ENCODE measurements at regions not wholly inside any gene's neighbourhood (a gene's known extent, or its start where the extent isn't known, plus 50 kb on each side); places are given as distances from the start of the nearest gene placed in this dataset.

GRCh38 chr4:123853651-123854050 lies 457.1 kb downstream of the SPRY1 start:
- ChIA-PET CTCF (no interaction called here), POLR2A (interaction anchor here (0.7 kb wide), 1 partner anchor 23 kb away, joined by 4 read pairs; no protein-coding TSS in a partner anchor)
- Mint-ChIP-seq H3K27me3 (no peaks in the 10 kb centered on the region), H3K4me3 (no peak overlapping the region), H3K36me3 (no peaks in the 10 kb centered on the region), H3K27ac (no peak overlapping the region), H3K9me3 (no peaks in the 10 kb centered on the region), H3K4me1 (no peaks in the 10 kb centered on the region)
- no peak overlapping the region for H3K4me3 ChIP-seq (ENCODE audit: low read length)
- H3K4me1 ChIP-seq (ENCODE audit: insufficient read depth, low read length): no peaks in the 10 kb centered on the region
- no peak for DNase-seq
- no peaks in the 10 kb centered on the region for H3K27me3 ChIP-seq (ENCODE audit: insufficient read depth, low read length, poor library complexity, severe bottlenecking)
- no peaks in the 10 kb centered on the region for H3K9me3 ChIP-seq (ENCODE audit: low read length)
- no peaks in the 10 kb centered on the region for H3K36me3 ChIP-seq (ENCODE audit: insufficient read depth, low read length)
- H3K27ac ChIP-seq (ENCODE audit: low read depth, low read length): no peak overlapping the region

DNA sequence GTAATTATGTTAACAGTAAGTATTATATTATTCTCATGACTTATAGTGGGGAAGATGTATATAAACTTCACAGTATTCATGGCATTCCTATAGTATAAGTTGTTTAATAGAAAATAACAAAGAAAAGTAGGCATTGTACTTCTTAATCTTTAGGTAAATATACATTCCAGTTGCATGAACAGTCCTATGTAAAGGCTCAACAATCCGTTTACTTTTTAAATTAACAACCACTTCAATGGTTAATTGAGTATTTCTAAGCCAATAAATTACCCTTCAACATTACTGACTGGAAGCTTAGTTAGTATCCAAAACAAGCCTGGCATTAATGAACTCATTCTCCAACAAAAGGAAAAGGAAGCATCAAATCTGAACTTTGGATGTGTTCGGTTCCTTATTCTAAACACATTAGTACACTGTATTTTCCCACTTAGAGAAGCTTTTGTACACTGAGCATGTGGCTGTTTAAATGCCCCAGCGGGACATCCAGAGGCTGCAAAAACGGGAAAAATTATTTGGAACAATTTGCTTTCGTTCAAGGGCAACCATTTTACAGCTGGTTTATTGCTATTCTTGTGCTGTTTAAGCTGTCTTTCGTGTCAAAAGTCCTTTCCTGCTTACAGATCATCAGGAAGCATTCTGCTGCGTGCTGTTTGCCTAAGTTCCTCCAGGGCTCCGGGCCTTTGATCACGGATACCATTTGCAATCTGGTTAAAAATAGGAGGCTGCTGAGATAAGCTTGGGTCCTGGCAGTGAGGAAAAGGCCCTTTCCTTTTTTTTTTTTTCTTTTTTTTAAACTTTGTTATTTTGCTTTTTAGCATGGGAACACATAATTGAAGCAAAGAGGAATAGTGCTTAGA lies 460.3 kb downstream of the SPRY1 start:
- POLR2A ChIA-PET: no interaction called here
- Mint-ChIP-seq H3K4me1 (no peaks in the 10 kb centered on the region), H3K4me3 (no peak overlapping the region), H3K27ac (no peak overlapping the region), H3K27me3 (no peaks in the 10 kb centered on the region), H3K9me3 (no peaks in the 10 kb centered on the region), H3K36me3 (no peaks in the 10 kb centered on the region)
- Histone ChIP-seq H3K27ac (ENCODE audit: low read depth, low read length) (no peak overlapping the region), H3K36me3 (ENCODE audit: insufficient read depth, low read length) (no peaks in the 10 kb centered on the region), H3K27me3 (ENCODE audit: insufficient read depth, low read length, poor library complexity, severe bottlenecking) (no peaks in the 10 kb centered on the region), H3K4me3 (ENCODE audit: low read length) (no peak overlapping the region), H3K9me3 (ENCODE audit: low read length) (no peaks in the 10 kb centered on the region), H3K4me1 (ENCODE audit: insufficient read depth, low read length) (no peaks in the 10 kb centered on the region)
- CTCF ChIA-PET: no interaction called here
- no peak for DNase-seq

- H3K36me3 ChIP-seq (ENCODE audit: insufficient read depth, low read length): no peaks in the 10 kb centered on the region
- Mint-ChIP-seq H3K9me3 (no peaks in the 10 kb centered on the region), H3K4me3 (no peak overlapping the region), H3K27me3 (no peaks in the 10 kb centered on the region), H3K27ac (no peak overlapping the region), H3K4me1 (no peaks in the 10 kb centered on the region), H3K36me3 (no peaks in the 10 kb centered on the region)
- no peak for DNase-seq
- no peak overlapping the region for H3K4me3 ChIP-seq (ENCODE audit: low read length)
- CTCF ChIA-PET: no interaction called here
- H3K27me3 ChIP-seq (ENCODE audit: insufficient read depth, low read length, poor library complexity, severe bottlenecking): no peaks in the 10 kb centered on the region
- H3K9me3 ChIP-seq (ENCODE audit: low read length): no peaks in the 10 kb centered on the region
- POLR2A ChIA-PET: no interaction called here
- no peak overlapping the region for H3K27ac ChIP-seq (ENCODE audit: low read depth, low read length)
- no peaks in the 10 kb centered on the region for H3K4me1 ChIP-seq (ENCODE audit: insufficient read depth, low read length)
Observed at GRCh38 chr4:123858465-123858864, 461.9 kb downstream of the SPRY1 start.

DNA sequence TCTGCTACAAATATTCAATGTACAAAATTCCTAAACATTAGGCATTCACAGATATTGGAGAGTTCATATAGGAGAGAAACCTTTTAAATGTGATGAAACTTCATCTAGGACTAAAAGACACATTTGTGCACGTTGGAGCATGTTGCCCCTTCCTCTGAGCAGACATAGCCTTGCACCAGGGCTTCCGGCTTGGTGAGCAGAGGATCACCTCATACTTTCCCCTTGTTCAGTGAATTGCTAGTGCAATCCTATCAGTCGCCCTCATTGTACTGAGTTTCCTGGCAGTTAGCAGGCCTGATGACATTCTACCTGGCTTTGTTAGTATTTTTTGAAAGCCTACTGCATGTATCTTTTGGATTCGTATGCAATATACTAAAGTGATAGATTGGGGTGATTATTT lies 466.2 kb downstream of the SPRY1 start:
- no peaks in the 10 kb centered on the region for H3K4me1 Mint-ChIP-seq
- H3K4me3 Mint-ChIP-seq: no peak overlapping the region
- DNase-seq: no peak
- POLR2A ChIA-PET: no interaction called here
- H3K4me1 ChIP-seq (ENCODE audit: insufficient read depth, low read length): no peaks in the 10 kb centered on the region
- no peaks in the 10 kb centered on the region for H3K36me3 ChIP-seq (ENCODE audit: insufficient read depth, low read length)
- H3K27me3 Mint-ChIP-seq: no peaks in the 10 kb centered on the region
- CTCF ChIA-PET: no interaction called here
- peaks cover 0 to 2% (median 0%) of the 10 kb centered on the region in 5 donors for H3K9me3 Mint-ChIP-seq
- no peaks in the 10 kb centered on the region for H3K27me3 ChIP-seq (ENCODE audit: insufficient read depth, low read length, poor library complexity, severe bottlenecking)
- H3K27ac Mint-ChIP-seq: no peak overlapping the region
- H3K36me3 Mint-ChIP-seq: no peaks in the 10 kb centered on the region
- no peak overlapping the region for H3K27ac ChIP-seq (ENCODE audit: low read depth, low read length)
- no peak overlapping the region for H3K4me3 ChIP-seq (ENCODE audit: low read length)
- no peaks in the 10 kb centered on the region for H3K9me3 ChIP-seq (ENCODE audit: low read length)

GRCh38 chr4:123866796-123867195 lies 470.2 kb downstream of the SPRY1 start:
- H3K27me3 Mint-ChIP-seq: no peaks in the 10 kb centered on the region
- CTCF ChIA-PET: no interaction called here
- Histone ChIP-seq H3K4me3 (ENCODE audit: low read length) (no peak overlapping the region), H3K9me3 (ENCODE audit: low read length) (no peaks in the 10 kb centered on the region), H3K27ac (ENCODE audit: low read depth, low read length) (no peak overlapping the region), H3K27me3 (ENCODE audit: insufficient read depth, low read length, poor library complexity, severe bottlenecking) (no peaks in the 10 kb centered on the region), H3K4me1 (ENCODE audit: insufficient read depth, low read length) (no peaks in the 10 kb centered on the region), H3K36me3 (ENCODE audit: insufficient read depth, low read length) (no peaks in the 10 kb centered on the region)
- POLR2A ChIA-PET: no interaction called here
- DNase-seq: no peak
- no peak overlapping the region for H3K27ac Mint-ChIP-seq
- H3K4me3 Mint-ChIP-seq: no peak overlapping the region
- no peaks in the 10 kb centered on the region for H3K36me3 Mint-ChIP-seq
- H3K9me3 Mint-ChIP-seq: peaks cover 0 to 2% (median 0%) of the 10 kb centered on the region in 5 donors
- H3K4me1 Mint-ChIP-seq: no peaks in the 10 kb centered on the region

DNA sequence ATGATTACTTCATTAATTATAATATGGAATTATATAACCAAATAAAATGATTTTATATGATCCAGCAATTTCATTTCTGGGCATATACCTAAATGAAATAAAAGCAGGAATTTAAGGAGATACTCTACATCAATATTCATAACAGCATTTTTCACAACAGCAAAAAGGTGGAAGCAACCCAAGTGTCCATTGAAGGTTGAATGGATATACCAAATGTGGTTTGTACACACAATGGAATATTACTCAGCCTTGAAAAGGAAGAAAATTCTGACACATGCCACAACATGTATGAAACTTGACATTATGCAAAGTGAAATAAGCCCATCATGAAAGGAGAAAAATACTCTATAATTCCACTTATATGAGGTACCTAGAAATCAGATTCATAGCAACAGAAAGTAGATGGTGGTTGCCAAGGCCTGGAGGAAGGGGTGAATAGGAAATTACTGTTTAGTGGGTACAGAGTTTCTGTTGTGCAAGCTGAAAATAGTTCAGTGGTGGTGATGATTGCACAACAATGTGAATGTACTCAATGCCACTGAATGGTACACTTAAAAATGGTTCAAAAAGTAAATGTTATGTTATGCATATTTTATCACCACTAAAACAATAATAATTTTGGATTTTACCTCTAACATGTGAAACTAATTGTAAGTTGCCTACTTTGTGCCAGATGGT lies 471.5 kb downstream of the SPRY1 start:
- no peaks in the 10 kb centered on the region for H3K36me3 ChIP-seq (ENCODE audit: insufficient read depth, low read length)
- POLR2A ChIA-PET: no interaction called here
- CTCF ChIA-PET: no interaction called here
- H3K27me3 Mint-ChIP-seq: no peaks in the 10 kb centered on the region
- no peak overlapping the region for H3K4me3 Mint-ChIP-seq
- H3K27ac ChIP-seq (ENCODE audit: low read depth, low read length): no peak overlapping the region
- no peaks in the 10 kb centered on the region for H3K9me3 ChIP-seq (ENCODE audit: low read length)
- no peaks in the 10 kb centered on the region for H3K4me1 ChIP-seq (ENCODE audit: insufficient read depth, low read length)
- H3K9me3 Mint-ChIP-seq: peaks cover 0 to 2% (median 0%) of the 10 kb centered on the region in 5 donors
- H3K4me3 ChIP-seq (ENCODE audit: low read length): no peak overlapping the region
- no peaks in the 10 kb centered on the region for H3K36me3 Mint-ChIP-seq
- no peaks in the 10 kb centered on the region for H3K4me1 Mint-ChIP-seq
- no peak overlapping the region for H3K27ac Mint-ChIP-seq
- no peaks in the 10 kb centered on the region for H3K27me3 ChIP-seq (ENCODE audit: insufficient read depth, low read length, poor library complexity, severe bottlenecking)
- DNase-seq: no peak

GRCh38 chr4:123869286-123870215 lies 473.0 kb downstream of the SPRY1 start:
- H3K4me1 Mint-ChIP-seq: no peaks in the 10 kb centered on the region
- Histone ChIP-seq H3K4me3 (ENCODE audit: low read length) (no peak overlapping the region), H3K9me3 (ENCODE audit: low read length) (no peaks in the 10 kb centered on the region), H3K4me1 (ENCODE audit: insufficient read depth, low read length) (no peaks in the 10 kb centered on the region), H3K27me3 (ENCODE audit: insufficient read depth, low read length, poor library complexity, severe bottlenecking) (no peaks in the 10 kb centered on the region), H3K27ac (ENCODE audit: low read depth, low read length) (no peak overlapping the region), H3K36me3 (ENCODE audit: insufficient read depth, low read length) (no peaks in the 10 kb centered on the region)
- H3K36me3 Mint-ChIP-seq: no peaks in the 10 kb centered on the region
- H3K4me3 Mint-ChIP-seq: no peak overlapping the region
- ChIA-PET CTCF (no interaction called here), POLR2A (no interaction called here)
- H3K27me3 Mint-ChIP-seq: no peaks in the 10 kb centered on the region
- no peak for DNase-seq
- H3K27ac Mint-ChIP-seq: peak overlapping the region in 1 of 8 donors; percentile 22
- H3K9me3 Mint-ChIP-seq: peaks cover 0 to 2% (median 0%) of the 10 kb centered on the region in 5 donors
